ENCODE measurements at regions not wholly inside any gene's neighbourhood (a gene's known extent, or its start where the extent isn't known, plus 50 kb on each side); places are given as distances from the start of the nearest gene placed in this dataset.
A peak's percentile ranks its signal among the peaks of the same experiment; 100 is the strongest.
"Not testable (repeated sequence)": the region's sequence is repeated elsewhere in the genome, so short reads cannot be mapped to it uniquely, and the experiment has no call there.

DNA sequence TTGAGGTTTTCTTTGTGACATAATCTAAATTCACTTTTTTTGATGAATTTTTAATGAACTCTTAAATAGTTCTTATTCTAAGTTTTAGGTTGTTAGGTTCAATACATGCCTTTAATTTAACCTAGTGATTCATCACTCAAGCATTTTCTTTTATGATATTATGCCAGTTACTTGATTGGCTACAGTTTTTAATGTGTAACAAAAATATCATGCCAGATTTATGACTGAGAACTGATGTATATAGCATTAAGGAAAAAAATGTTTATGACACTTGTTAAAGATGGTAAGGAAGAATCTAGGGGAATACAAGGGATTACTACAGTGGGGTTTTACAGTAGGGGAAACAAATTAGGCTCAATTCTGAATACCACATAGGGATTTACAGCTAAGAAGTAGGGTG, 103.1 kb downstream of the VGLL3 start:
- TF ChIP-seq, protein P1, sequence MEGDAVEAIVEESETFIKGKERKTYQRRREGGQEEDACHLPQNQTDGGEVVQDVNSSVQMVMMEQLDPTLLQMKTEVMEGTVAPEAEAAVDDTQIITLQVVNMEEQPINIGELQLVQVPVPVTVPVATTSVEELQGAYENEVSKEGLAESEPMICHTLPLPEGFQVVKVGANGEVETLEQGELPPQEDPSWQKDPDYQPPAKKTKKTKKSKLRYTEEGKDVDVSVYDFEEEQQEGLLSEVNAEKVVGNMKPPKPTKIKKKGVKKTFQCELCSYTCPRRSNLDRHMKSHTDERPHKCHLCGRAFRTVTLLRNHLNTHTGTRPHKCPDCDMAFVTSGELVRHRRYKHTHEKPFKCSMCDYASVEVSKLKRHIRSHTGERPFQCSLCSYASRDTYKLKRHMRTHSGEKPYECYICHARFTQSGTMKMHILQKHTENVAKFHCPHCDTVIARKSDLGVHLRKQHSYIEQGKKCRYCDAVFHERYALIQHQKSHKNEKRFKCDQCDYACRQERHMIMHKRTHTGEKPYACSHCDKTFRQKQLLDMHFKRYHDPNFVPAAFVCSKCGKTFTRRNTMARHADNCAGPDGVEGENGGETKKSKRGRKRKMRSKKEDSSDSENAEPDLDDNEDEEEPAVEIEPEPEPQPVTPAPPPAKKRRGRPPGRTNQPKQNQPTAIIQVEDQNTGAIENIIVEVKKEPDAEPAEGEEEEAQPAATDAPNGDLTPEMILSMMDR (IDR thresholded peaks at IDR 0.05; ENCODE audit: low read depth, low read length): no peak
- H3K4me3 ChIP-seq (replicated peaks in 1 of 2; ENCODE audit: low read depth in 2 of 2, low read length in 2 of 2): no peak overlapping the region
- peak in 1 of 2 donors; percentile 18 for DNase-seq (ENCODE audit: low read depth in 2 of 2)

DNA sequence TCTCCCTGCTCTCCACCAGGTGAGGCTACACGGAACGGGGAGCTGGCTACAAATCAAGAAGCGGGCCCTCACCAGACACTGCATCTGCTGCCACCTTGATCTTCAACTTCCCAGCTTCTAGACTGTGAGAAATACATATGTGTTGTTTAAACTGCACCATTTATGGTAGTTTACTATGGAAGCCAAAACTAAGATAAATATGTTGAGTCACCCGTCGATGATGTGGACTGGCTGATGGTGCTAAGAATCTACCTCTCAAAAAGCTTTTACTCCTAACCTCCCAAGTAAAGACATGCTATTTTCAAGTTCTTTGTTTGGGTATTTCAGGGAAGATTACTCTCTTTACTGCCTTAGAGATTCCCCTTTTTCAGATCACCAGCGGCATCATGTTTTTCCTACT, 110.9 kb downstream of the VGLL3 start:
- TF ChIP-seq, protein P1 (IDR thresholded peaks at IDR 0.05; ENCODE audit: low read depth, low read length): no peak
- DNase-seq (ENCODE audit: low read depth in 2 of 2): no peak
- no peak overlapping the region for H3K4me3 ChIP-seq (replicated peaks in 1 of 2; ENCODE audit: low read depth in 2 of 2, low read length in 2 of 2)

DNA sequence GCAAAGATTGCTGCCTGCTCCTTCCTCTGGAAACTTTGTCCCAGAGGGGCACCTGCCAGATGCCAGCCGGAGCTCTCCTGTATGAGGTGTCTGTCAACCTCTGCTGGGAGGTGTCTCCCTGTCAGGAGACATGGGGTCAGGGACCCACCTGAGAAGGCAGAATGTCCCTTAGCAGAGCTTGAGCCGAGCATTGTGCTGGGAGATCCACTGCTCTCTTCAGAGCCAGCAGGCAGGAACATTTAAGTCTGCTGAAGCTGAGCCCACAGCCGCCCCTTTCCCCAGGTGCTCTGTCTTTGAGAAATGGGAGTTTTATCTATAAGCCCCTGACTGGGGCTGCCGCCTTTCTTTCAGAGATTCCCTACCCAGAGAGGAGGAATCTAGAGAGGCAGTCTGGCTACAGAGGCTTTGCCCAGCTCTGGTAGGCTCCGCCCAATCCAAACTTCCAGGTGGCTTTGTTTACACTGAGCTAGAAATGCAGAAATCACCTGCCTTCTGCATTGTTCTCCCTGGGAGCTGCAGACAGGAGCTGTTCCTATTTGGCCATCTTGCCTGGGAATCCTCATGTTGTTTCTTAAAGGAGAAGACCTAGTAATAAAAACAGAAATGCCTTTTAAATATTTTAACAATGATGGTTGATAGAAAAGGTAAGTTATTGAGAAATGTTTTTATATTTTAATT, 114.3 kb downstream of the VGLL3 start:
- not testable (repeated sequence) for DNase-seq (ENCODE audit: low read depth in 2 of 2); H3K4me3 ChIP-seq (replicated peaks in 1 of 2; ENCODE audit: low read depth in 2 of 2, low read length in 2 of 2)

DNA sequence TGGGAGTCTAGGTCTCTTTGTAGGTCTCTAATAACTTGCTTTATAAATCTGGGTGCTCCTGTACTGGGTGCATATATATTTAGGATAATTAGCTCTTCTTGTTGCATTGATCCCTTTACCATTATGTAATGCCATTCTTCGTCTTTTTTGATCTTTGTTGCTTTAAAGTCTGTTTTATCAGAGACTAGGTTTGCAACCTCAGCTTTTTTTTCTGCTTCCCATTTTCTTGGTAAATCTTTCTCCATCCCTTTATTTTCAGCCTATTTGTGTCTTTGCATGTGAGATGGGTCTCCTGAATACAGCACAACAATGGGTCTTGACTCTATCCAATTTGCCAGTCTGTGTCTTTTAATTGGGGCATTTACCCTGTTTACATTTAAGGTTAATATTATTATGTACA, 116.2 kb downstream of the VGLL3 start:
- not testable (repeated sequence) for H3K4me3 ChIP-seq (replicated peaks in 1 of 2; ENCODE audit: low read depth in 2 of 2, low read length in 2 of 2); DNase-seq (ENCODE audit: low read depth in 2 of 2)

DNA sequence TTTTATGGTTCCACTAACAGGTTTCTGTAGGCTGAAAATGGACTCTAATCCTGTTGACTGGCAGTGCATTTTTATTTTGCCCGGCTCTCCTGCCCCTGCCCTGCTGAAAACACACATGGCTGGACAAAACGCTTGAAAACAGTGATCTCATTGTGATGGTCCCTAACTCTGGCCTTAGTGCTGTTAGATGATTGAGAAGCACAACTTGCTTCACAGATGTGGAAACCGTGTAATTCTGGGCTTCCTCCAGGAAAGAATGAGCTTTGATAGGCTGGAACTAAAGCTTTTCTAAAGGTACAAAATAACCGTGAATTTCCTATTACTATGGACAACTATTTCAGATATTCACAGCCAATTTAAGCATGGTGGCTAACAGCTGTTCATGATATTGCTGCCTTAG, 121.4 kb downstream of the VGLL3 start:
- no peak for DNase-seq (ENCODE audit: low read depth in 2 of 2)
- TF ChIP-seq, protein P1 (IDR thresholded peaks at IDR 0.05; ENCODE audit: low read depth, low read length): no peak

DNA sequence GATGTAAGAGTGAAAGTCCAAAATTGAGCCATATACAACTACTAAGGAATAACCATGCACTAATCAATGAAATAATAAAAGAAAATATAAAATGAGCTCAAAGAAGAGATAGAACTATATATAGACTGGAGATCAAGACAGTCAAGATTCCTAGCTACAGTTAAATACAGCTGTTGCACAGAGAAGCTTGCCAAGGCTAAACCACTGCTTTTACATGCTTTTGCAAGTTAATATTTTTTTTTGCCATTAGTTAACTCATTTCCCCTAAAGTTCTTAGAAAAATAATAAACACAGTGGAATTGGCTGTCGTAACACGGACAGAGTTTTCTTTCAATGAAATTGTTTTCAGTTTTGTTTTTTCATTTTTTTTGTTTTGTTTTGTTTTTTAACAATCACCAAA, 123.0 kb downstream of the VGLL3 start:
- peak; percentile 18 to 45 for DNase-seq (ENCODE audit: low read depth in 2 of 2)
- TF ChIP-seq, protein P1 (IDR thresholded peaks at IDR 0.05; ENCODE audit: low read depth, low read length): no peak
- no peak overlapping the region for H3K4me3 ChIP-seq (replicated peaks in 1 of 2; ENCODE audit: low read depth in 2 of 2, low read length in 2 of 2)

More for the DNA sequence above, 121.4 kb downstream of the VGLL3 start:
- H3K4me3 ChIP-seq (replicated peaks in 1 of 2; ENCODE audit: low read depth in 2 of 2, low read length in 2 of 2): no peak overlapping the region

DNA sequence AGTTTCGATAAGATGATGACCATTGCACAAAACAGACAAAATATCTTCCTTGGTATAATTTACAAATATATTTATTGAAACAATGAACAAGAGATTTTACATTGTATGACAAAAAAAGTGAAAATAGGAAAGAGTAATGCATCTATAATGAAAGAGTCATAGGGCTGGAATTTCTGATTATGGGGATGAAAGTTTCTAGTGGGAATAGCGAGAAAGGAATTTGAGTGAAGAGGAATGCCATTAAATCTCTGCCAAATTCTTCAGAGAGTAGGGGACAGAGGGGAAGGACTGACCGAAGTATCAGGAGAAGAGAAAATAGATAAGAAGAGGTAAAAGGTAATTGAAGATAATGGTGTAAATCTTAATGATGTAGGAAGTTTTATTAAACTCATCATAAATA, 125.4 kb downstream of the VGLL3 start:
- TF ChIP-seq, protein P1 (IDR thresholded peaks at IDR 0.05; ENCODE audit: low read depth, low read length): no peak
- no peak overlapping the region for H3K4me3 ChIP-seq (replicated peaks in 1 of 2; ENCODE audit: low read depth in 2 of 2, low read length in 2 of 2)
- DNase-seq (ENCODE audit: low read depth in 2 of 2): peak; percentile 6 to 36

DNA sequence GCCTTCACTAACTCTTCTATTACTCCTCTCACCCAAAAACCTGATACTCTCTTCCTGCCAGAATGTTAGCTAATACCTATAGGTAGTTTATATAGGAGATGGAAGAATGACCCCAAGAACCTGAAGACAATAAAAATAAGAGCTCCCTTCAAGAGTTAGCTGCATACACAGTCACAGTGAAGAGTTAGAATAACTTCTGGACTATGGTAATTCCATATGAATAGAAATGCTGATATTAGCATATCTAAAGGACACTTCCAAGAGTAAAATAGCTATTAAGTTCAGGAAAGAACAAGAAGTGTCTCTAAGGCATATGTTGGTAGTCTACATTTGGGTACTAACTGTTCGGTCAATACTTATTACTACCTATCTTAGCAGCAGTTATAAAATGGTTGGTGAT, 134.2 kb downstream of the VGLL3 start:
- no peak for DNase-seq (ENCODE audit: low read depth in 2 of 2)
- TF ChIP-seq, protein P1 (IDR thresholded peaks at IDR 0.05; ENCODE audit: low read depth, low read length): no peak
- no peak overlapping the region for H3K4me3 ChIP-seq (replicated peaks in 1 of 2; ENCODE audit: low read depth in 2 of 2, low read length in 2 of 2)
